ENCODE measurements at regions not wholly inside any gene's neighbourhood (a gene's known extent, or its start where the extent isn't known, plus 50 kb on each side); places are given as distances from the start of the nearest gene placed in this dataset.

DNA sequence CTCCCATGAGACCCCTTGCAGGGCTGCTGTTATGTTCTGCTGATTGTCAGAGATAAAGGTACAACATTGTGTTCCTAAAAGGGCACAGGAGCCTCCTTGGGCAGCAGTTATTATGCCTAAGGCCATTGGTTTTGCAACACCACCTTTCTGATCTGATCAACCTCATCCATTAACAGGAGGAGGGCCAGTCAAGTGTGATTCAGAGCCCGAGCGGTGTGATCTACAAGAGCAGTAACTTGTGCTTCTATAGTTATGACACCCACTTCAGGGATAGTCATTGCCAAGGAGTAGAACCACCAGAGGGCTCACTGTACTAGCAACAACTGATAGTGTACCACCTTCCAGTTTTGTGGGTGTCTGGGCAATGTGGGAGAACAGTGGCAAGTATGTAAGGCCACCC, 1457.9 kb upstream of the CADM2 start:
- intact Hi-C loops (cut with DNase I) = no loop called here

DNA sequence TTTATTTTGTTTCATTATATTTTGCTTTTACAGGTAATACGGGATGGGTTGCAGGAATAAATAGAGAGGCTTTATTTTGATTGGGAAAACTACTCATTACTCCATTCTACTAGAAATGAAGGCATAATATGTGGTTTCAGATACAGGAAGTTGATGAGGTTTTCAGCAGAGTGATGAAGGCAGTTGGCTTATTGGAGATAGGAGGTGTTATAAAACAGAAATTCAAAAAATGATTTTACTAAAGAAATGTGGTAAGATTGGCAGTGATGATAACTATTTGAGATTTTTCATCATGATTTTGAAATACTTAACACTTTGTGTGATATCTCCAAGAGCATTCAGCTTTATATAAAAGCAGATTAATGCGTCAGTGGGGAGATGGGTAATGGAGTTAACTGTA, 1445.7 kb upstream of the CADM2 start:
- ATAC-seq = no peak
- intact Hi-C loops (cut with DNase I) = no loop called here
- no peak for DNase-seq (ENCODE audit: low spot score)

More for the DNA sequence above, 1457.9 kb upstream of the CADM2 start:
- DNase-seq (ENCODE audit: low spot score) = no peak
- ATAC-seq = no peak

DNA sequence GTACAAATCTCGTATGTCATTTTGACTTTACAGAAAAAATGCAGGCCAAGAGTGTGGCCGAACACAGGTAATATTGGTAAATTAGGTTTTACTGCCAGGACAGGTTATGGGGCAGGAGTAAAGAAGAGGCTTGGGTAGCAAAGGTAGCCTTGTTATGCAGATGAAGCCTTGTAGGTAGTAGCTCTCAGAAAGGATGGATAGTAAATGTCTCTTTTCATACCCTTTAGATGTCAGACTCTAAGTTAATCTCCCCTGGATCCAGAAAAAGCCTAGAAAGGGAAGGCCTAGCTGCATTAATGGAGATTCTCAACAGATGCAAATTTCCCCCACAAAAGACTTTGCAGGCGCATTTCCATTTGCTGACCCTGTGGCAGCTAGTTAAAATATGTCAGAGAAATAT, 1445.1 kb upstream of the CADM2 start:
- no peak for ATAC-seq
- intact Hi-C loops (cut with DNase I) = no loop called here
- DNase-seq (ENCODE audit: low spot score) = no peak

DNA sequence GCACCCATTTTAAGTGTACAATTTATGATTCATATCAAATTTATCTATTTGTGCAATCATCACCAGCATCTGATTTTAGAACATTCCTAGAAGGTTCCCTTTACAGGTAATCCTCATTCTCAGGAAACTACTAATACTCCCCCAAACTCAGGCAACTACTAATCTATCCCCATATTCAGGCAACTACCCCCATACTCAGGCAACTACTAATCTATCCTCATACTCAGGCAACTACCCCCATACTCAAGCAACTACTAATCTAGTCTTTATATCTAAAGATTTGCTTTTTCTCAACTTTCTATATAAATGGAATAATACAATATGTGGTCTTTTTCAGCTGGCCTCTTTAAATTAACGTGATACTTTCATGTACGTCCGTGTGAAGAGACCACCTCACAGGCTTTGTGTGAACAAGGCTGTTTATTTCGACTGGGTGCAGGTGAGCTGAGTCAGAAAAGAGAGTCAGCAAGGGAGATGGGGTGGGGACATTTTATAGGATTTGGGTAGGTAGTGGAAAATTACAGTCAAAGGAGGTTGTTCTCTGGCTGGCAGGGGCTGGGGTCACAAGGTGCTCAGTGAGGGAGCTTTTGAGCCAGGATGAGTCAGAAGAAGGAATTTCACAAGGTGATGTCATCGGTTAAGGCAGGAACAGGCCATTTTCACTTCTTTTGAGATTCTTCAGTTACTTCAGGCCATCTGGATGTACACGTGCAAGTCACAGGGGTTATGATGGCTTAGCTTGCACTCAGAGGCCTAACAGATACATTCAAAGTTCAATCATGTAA, 1444.5 kb upstream of the CADM2 start:
- DNase-seq (ENCODE audit: low spot score) (no peak), ATAC-seq (no peak)
- intact Hi-C loops (cut with DNase I) = no loop called here

DNA sequence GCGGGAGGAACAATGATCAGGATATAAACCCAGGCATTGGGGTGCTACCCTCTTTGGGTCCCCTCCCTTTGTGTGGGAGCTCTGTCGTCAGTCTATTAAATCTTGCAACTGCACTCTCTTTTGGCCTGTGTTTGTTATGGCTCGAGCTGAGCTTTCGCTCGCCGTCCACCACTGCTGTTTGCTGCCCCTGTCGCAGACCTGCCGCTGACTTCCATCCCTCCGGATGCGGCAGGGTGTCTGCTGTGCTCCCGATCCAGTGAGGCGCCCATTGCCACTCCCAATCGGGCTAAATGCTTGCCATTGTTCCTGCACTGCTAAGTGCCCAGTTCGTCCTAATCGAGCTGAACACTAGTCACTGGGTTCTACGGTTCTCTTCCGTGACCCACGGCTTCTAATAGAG, 1443.7 kb upstream of the CADM2 start:
- DNase-seq (ENCODE audit: low spot score) (no peak), ATAC-seq (no peak)
- intact Hi-C loops (cut with DNase I) = no loop called here

DNA sequence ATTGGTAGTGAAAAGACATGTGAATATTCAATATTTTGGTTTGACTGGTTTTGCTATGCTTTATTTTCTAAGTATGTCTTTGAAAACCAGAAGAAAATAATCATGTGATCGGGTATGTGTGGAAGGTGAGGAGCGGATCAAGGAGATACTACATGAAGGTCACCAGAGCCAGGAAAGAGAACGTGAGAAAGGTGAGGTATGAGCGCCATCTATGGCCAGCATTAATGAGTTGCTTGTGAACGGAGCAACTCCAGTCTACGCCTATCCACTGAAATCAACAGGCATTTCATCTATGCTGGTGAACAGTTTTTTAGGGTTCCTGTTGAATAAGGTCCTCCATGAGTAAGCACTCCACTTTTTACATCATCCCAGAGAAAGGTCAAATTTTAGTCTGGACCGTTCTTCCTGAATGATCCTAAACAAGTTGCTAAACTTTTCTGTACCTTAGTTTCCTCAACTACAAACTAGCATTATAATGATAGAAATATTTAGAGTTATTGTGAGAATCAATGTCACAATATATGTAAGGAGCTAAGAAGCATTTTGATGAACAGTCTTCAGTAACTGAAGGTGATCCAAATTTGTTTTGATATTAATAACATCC, 1435.2 kb upstream of the CADM2 start:
- DNase-seq (ENCODE audit: low spot score) (no peak), ATAC-seq (peak; percentile 55)
- intact Hi-C loops (cut with DNase I) = no loop called here

DNA sequence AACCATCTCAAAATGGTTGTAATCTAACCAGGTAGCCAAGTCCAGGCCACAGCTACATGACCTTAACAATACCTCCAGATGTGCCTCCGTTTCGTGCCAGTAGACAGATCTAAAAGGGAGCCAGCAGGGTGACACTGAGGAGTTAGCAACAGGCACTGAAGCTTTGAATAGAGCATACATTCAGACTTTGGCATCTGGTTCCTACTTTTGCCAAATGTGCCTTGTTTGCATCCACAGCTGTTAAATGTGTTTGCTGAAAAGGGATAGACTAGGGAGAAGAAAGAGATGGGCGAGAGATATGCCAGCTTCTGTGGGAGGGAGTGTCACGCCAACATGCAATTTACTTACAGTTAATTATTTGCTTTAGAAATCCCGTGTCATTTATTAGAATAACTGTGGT, 1433.9 kb upstream of the CADM2 start:
- intact Hi-C loops (cut with DNase I) = no loop called here
- DNase-seq (ENCODE audit: low spot score) (no peak), ATAC-seq (no peak)

DNA sequence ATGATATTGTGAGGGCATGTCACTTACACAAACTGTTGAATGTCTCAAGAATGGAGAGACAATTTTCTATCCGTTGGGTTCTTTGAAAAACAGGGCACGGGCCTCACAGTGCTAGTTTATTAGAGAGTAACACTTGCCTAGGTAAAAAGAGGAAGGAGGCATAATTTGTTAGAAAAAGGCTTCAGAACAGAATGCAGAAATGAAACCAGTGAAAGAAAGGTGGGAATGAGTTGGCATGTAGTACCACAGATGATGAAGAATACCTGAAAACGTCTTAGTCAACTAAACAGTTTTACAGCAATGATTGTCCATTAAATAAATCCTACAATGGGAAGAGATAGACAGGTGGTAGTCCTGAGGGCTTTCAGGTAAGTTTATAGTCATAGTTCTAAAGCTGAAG, 1399.7 kb upstream of the CADM2 start:
- DNase-seq (ENCODE audit: low spot score) (no peak), ATAC-seq (no peak)
- intact Hi-C loops (cut with DNase I) = no loop called here

DNA sequence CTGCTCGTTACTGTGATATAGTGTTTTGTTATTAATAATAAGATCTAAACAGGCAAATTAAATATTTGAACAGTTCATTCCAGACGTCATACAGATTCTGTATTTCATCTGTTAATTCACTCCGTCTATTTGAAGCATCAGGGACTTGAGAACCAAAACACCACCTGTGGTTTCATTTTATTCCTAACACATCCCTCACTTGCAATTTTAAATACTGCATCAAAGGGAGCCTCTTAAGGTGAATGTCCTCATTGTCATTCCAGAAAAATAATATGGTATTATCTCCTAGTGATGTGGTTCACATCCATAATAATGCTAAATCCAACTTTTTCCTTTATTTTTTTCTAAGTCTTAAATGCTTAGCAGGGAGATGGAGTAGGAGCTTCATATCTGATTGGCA, 1390.9 kb upstream of the CADM2 start:
- ATAC-seq (no peak), DNase-seq (ENCODE audit: low spot score) (no peak)
- intact Hi-C loops (cut with DNase I) = no loop called here

DNA sequence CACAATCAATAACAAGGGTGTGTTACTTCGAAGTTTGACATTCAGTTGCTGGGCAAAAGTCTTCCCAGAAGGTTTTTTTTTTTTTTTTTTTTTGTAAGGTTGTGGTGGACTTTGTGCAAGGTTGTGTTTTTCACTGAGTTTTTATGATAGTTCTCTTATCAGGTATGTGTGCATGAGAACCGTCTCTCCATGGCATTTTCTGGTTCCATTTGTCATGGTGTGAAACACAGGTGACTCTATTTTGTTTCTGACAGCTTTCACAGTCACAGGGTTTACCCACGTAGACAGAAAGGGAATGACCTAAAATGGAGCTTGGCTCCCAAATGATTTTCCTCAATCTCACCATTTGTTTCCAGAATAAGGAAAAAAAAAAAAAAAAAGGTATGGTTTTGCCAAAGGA, 1377.2 kb upstream of the CADM2 start:
- intact Hi-C loops (cut with DNase I) = no loop called here
- no peak for DNase-seq (ENCODE audit: low spot score)
- no peak for ATAC-seq

DNA sequence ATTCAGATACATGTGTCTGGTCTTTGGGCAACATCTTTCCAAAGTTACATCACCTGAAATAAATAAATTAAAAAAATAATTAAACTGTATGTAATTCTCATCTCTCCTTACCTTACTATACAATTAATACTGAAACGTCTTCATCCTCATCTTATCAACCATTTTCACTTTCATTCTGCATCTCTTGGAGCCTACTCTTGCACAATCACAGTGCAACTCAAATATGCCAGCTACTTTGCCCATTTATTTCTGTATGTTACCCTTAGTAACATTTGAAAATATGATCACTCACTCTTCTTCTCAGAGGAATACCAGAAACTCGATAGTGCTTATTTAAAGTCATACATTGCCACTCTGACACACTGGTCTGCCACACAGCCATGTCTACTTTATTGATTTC, 1357.1 kb upstream of the CADM2 start:
- intact Hi-C loops (cut with DNase I) = no loop called here
- no peak for ATAC-seq
- no peak for DNase-seq (ENCODE audit: low spot score)

DNA sequence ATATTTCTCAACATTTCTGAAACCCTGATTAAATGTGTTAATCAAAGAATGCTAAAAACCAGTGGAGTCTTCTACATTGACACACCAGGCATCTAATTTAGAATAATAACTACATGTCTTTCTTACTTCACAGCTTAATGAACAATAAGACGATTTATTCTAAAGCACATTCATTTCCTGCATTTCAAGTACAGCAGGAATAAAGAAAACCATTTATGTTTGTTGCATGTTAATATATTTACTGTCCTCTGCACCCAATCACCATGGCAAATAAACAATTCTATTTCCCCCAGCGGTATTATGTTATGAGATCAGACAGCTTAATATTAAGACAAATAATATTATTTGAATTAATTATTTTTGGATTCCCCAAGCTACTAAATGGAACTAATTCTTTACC, 1336.3 kb upstream of the CADM2 start:
- intact Hi-C loops (cut with DNase I) = no loop called here
- ATAC-seq = no peak
- no peak for DNase-seq (ENCODE audit: low spot score)

DNA sequence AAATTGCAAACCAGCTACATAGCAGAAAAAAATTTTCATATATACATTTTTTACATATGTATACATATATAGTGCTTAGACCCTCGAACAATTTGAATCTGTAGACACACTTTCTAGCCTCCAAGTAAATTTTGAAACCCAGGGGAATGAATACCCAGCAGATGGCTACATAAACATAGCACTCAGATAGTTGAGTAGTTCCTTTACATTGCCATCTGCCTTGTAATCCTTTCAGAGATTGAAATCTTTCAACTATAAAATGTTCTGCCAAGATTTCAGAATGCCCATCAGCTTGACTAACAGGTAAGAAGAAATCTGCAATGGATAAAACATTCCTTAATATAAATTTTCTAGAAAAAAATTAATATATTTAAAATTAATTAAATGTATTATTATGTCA, 1333.5 kb upstream of the CADM2 start:
- intact Hi-C loops (cut with DNase I) = no loop called here
- no peak for ATAC-seq
- DNase-seq (ENCODE audit: low spot score) = no peak

DNA sequence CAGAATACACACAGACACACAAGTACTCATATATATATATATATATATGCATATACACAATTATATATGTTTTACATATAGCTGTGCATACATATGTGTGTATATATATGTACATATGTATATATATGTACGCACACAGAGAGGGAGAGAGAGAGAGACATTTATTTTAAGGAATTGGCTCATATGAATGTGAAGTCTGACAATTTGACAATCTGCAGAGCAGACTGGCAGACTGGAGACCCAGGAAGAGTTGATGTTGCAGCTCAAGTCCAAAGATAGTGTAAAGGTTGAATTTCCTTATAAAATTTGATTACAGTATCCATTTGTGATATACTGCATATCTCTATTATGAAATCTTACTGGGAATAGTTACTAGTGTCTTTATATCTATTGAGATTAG, 1330.3 kb upstream of the CADM2 start:
- DNase-seq (ENCODE audit: low spot score) (no peak), ATAC-seq (no peak)
- intact Hi-C loops (cut with DNase I) = no loop called here

DNA sequence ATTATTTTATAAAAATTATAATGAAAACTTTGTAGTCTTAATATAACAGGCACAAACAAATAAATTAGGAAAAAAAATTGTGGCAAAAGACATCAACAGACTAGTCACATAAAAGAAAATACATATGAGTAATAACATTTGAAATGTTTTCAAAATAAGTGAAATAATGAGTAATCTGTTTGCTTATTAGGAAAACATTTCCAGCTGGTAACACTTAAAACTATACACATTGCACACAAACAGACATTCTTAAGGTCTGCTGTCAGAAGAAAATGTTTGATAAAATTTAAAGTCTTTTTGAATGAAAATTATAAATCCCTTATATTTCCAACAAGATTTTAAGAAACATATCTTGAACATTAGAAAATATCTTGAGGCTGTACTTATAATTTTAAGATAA, 1326.3 kb upstream of the CADM2 start:
- ATAC-seq = no peak
- intact Hi-C loops (cut with DNase I) = no loop called here
- no peak for DNase-seq (ENCODE audit: low spot score)

DNA sequence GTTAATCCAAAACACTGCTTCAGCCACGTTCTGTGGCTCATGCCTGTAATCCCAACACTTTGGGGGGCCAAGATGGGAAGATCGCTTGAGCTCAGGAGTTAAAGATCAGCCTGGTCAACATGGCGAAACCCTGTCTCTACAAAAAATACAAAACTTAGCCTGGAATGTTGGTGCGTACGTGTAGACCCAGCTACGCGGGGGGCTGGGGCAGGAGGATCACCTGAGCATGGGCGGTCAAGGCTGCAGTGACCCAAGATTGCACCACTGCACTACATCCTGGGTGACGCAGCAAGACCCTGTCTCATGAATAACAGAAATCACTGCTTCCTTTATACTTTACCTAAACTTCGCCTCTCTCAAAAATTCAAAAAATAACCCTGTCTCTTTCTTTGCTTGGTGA, 1325.0 kb upstream of the CADM2 start:
- intact Hi-C loops (cut with DNase I) = no loop called here
- ATAC-seq = no peak
- no peak for DNase-seq (ENCODE audit: low spot score)

DNA sequence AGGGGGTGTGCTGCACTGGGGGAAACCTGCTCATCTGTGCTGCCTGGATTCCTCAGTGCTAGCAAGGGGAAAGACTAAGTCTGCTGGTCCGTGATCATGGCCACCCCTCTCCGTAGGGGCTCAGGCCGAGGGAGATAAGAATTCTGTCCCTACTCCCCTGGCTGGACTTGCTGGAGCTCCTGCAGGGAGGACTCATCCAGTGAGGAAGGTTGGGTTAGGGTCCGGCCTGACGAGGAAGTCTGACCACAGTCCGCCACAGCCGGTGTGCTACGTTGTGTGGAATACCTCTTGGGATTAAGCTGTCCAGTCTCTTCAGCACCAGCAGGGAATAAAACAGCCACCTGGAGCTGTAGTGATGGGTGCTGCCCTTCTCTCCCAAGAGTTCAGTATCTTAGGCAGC, 1309.1 kb upstream of the CADM2 start:
- intact Hi-C loops (cut with DNase I) = no loop called here
- ATAC-seq (no peak), DNase-seq (ENCODE audit: low spot score) (no peak)

DNA sequence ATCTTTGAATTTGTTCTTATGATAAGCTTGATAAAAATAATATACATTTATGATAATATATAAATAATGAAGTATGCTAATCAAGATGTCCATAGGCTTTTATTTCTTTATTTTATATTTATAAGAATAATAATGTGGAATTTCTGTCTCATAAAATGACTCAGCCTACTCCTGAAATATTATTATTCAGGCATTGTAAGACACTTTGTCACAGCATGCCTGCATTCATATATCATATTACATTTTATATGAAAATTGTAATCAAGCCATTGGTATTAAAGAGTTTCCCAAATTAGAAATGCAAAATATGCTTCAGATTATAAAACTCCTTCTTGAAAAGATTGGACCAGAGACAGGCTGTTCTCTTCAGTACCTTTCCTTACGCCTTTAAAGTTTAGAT, 1303.7 kb upstream of the CADM2 start:
- ATAC-seq = no peak
- intact Hi-C loops (cut with DNase I) = no loop called here
- DNase-seq (ENCODE audit: low spot score) = no peak

DNA sequence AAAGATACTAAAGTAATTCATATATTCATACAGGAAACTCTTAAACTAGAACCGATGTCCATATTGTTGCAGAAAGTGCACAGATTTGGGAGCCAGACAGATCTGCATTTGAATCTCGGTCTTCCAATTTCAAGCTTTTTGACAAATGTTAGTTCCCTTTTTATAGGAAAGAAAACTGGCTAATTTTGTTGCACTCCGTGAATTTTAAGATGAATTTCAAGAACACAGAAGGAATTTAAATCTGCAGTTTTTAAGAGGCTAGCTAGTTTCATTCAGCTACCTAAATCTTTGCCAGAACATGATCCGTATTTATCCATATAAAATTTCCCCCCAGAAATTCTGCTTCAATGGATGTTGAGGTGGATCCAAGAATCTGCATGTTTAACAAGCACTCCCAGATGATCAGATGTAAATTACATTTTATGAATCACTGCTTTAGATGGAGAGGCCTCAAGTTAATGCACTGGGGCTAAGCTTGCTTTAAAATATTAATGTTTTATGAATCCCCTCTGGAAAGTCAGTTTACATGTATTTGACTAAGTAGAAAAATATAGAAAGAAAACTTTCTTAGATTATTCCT, 1296.3 kb upstream of the CADM2 start:
- no peak for DNase-seq (ENCODE audit: low spot score)
- no peak for ATAC-seq
- intact Hi-C loops (cut with DNase I) = no loop called here

DNA sequence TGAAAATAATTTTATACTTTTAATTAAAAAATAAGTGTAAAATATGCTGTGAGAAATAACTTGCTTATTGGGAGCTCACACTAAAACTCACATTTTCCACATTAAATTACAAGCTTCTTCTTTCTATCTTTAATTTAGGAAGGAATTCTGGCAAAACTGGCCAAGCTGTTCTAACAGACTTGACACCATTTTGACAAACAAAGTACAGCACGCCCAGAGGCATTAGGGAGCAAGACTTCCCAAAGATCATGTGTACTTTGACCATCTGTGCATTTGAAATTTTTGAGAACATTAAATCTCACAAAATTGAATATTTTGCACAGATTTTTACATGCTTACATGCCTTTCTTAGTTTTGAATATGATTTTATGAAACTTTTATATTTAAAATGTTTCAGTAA, 1288.4 kb upstream of the CADM2 start:
- ATAC-seq = no peak
- intact Hi-C loops (cut with DNase I) = no loop called here
- no peak for DNase-seq (ENCODE audit: low spot score)
